ENCODE measurements at regions not wholly inside any gene's neighbourhood (a gene's known extent, or its start where the extent isn't known, plus 50 kb on each side); places are given as distances from the start of the nearest gene placed in this dataset.

DNA sequence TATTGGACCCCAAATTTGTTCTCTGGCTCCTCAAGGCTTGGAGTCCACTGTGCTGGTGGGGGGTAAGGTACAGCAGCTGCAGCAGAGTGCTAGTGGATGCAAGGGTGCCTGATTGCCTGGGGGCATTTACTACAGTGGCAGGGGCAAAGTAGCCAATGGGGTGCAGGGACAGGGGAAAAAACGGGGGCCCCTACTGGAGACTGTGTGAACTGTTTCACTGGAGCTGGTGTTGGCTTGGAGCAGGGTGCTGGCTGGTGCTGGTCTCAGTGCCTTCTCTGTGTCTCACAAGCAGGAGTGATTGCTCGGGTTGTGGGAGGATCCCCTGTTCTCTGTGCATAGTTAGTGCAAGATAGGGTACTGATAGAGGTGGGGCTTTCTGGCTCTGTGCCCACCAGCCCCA, 935.9 kb downstream of the JRKL start:
- TF ChIP-seq, protein P1, sequence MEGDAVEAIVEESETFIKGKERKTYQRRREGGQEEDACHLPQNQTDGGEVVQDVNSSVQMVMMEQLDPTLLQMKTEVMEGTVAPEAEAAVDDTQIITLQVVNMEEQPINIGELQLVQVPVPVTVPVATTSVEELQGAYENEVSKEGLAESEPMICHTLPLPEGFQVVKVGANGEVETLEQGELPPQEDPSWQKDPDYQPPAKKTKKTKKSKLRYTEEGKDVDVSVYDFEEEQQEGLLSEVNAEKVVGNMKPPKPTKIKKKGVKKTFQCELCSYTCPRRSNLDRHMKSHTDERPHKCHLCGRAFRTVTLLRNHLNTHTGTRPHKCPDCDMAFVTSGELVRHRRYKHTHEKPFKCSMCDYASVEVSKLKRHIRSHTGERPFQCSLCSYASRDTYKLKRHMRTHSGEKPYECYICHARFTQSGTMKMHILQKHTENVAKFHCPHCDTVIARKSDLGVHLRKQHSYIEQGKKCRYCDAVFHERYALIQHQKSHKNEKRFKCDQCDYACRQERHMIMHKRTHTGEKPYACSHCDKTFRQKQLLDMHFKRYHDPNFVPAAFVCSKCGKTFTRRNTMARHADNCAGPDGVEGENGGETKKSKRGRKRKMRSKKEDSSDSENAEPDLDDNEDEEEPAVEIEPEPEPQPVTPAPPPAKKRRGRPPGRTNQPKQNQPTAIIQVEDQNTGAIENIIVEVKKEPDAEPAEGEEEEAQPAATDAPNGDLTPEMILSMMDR (conservative IDR thresholded peaks at IDR 0.05; ENCODE audit: low read depth, low read length) = no peak
- no peak overlapping the region for H3K4me3 ChIP-seq (ENCODE audit: low read depth, low read length)
- no peak for DNase-seq (ENCODE audit: low read depth)

DNA sequence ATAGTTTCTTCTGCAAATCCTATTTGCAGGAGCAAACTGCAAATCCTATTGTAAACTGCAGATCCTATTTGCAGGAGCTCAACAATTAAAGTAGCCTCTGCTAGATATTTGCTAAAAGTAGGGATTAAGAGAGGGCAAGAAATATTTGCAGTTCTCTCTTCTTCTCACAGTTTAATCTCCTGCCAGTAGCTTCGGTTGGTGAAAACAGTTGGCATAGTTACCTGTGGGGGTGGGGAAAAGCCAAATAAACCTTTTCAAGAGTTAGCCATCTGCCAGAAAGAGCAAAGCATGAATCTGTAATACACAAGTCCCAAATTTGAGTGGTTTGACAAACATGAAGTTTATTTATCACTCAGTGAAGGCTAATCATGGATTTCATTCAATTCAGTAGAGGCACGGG, 942.5 kb downstream of the JRKL start:
- TF ChIP-seq, protein P1 (conservative IDR thresholded peaks at IDR 0.05; ENCODE audit: low read depth, low read length) = no peak
- no peak for DNase-seq (ENCODE audit: low read depth)
- no peak overlapping the region for H3K4me3 ChIP-seq (ENCODE audit: low read depth, low read length)

DNA sequence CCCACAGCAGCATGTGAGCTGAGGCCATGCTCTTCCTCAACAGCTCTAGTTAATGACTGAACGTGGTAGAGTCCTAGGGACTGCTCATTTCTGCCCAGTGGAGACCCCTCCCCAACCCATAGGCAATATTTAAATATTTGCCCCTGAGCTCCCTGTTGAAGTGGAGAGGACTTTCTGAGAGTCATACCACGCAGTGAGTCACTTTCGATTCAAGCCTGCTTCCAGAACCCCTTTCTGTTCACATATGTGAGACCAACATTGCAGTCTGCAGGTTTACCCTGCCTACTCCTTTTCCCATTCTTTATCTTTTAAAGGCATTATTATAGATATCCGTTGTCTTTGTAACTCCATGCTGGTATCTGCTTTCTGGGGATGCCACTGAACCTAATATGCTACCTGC, 946.3 kb downstream of the JRKL start:
- TF ChIP-seq, protein P1 (conservative IDR thresholded peaks at IDR 0.05; ENCODE audit: low read depth, low read length) = no peak
- DNase-seq (ENCODE audit: low read depth) = no peak
- H3K4me3 ChIP-seq (ENCODE audit: low read depth, low read length) = no peak overlapping the region

DNA sequence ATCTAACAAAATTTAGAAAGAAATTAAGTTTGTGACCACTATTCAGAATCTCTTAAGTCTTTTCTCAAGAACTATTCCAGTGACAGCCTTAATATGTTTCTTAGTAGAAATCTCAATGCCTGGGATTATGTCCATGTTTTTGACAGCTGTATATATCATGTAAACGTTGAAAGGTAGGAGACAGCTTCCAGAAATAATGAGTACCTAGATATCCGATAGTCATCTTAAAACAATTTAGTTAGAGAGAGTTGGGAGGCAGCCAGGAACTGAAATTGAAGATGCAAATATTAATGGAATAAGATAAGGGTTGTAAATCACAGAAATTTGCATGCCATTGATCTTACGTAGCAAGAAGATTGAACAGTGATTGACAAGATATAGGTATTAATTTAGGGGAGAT, 955.2 kb downstream of the JRKL start:
- TF ChIP-seq, protein P1 (conservative IDR thresholded peaks at IDR 0.05; ENCODE audit: low read depth, low read length) = no peak
- no peak for DNase-seq (ENCODE audit: low read depth)
- H3K4me3 ChIP-seq (ENCODE audit: low read depth, low read length) = no peak overlapping the region

DNA sequence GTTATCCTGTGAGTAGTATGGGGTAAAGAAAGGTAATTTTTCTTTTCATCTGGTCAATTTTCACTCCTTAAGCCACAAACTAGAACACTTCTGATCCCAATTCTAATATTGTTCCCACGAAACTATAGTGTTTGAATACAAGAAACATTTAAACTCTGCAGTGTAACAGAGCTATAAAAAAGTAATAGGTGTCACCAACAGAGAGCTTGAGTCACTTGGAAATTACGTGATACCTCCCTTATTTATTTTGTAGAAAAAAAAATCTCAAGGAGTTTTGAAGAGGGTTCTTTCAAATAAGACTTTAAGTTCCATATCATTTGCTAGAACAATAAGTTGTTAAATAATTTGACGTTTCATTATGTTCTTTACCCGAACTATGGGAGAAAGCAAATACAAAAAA, 959.4 kb downstream of the JRKL start:
- TF ChIP-seq, protein P1 (conservative IDR thresholded peaks at IDR 0.05; ENCODE audit: low read depth, low read length) = no peak
- H3K4me3 ChIP-seq (ENCODE audit: low read depth, low read length) = no peak overlapping the region
- no peak for DNase-seq (ENCODE audit: low read depth)

DNA sequence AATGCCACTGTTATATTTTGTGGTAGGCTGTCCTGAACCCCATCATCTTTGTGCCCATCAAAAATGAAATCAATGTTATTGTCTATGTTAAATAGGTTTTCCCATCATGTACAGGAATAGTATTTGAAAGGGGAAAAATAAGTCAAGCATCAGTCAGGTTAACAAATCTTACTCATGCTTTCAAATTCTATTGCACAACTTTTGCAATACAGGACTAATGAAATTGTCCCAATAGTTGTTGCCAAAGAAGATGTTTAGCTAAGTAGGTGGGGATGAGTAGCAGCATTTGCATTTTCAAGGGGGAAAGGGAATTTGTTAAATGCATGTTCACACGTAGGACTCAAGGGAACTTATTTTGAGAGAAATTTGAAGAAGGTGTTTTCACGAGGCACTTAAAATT, 962.1 kb downstream of the JRKL start:
- TF ChIP-seq, protein P1 (conservative IDR thresholded peaks at IDR 0.05; ENCODE audit: low read depth, low read length) = no peak
- DNase-seq (ENCODE audit: low read depth) = peak; percentile 36
- no peak overlapping the region for H3K4me3 ChIP-seq (ENCODE audit: low read depth, low read length)

DNA sequence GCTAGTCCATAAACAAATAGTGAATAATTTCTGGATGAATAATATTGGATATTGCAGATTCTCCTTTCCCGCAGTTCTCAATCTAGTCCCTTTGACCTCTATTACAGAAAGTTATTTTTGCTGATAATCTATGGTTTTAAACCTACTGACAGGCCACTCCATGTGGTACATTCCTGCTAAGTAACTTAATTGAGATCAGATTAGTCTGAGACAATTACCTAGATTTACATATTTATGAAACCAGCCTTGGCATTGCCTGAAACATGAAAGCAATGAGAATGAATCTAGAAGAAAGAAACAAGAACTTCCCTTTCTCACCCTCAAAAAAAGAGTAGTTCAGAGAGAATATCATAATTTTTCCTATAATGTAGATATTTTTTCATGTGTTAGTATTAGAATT, 964.2 kb downstream of the JRKL start:
- no peak overlapping the region for H3K4me3 ChIP-seq (ENCODE audit: low read depth, low read length)
- TF ChIP-seq, protein P1 (conservative IDR thresholded peaks at IDR 0.05; ENCODE audit: low read depth, low read length) = no peak
- DNase-seq (ENCODE audit: low read depth) = no peak
